SK-N-SH (cell line): ENCODE measurements at regions not wholly inside any gene's neighbourhood (a gene's known extent, or its start where the extent isn't known, plus 50 kb on each side); places are given as distances from the start of the nearest gene placed in this dataset.
"Not testable (repeated sequence)": the region's sequence is repeated elsewhere in the genome, so short reads cannot be mapped to it uniquely, and the experiment has no call there.

Source experiments
- CTCF ChIA-PET: fragments of 300-600, 350-600 bp; formaldehyde crosslinking; extraction: SDS; loops from one replicate; lab custom pipeline; 2021; lab: Yijun Ruan, JAX
- POLR2A ChIA-PET: fragments of 350-600 bp; sonication (Branson Sonifier 250); formaldehyde crosslinking; extraction: SDS; loops from one replicate; lab custom pipeline; 2020; ENCODE audit warnings: antibody characterized with exemption, inconsistent platforms; lab: Yijun Ruan, JAX
- DNase-seq: peaks from one replicate; pipeline ENCODE4 v3.0.0; 2012
- H2AFZ ChIP-seq: fragments of 200-600 bp; sonication (generic); 2 replicates; pipeline ENCODE4 v1.8.1; 2016; ENCODE audit warnings: antibody characterized with exemption, mild to moderate bottlenecking, low read depth
- H3F3A ChIP-seq: fragments of 200-600 bp; sonication (generic); replicated peaks from 2 replicates; pipeline ENCODE3; 2016; ENCODE audit warnings: antibody characterized with exemption, mild to moderate bottlenecking; ENCODE audit not compliant: insufficient read depth
- H3K27ac ChIP-seq, 2 experiments: fragments of 200-500 bp in 1 of 2; fragments of 200-600 bp in 1 of 2; sonication (Bioruptor generic) in 1 of 2; sonication (generic), shearing (Covaris generic) in 1 of 2; 2 replicates each; pipeline versions ENCODE4 v1.5.1 to v1.6.1; 2014 to 2016; ENCODE audit warnings: low read depth in 2 of 2, inconsistent platforms in 1 of 2, low read length in 1 of 2, mild to moderate bottlenecking in 1 of 2, mixed read lengths in 1 of 2
- H3K27me3 ChIP-seq: fragments of 200-600 bp; sonication (generic), shearing (Covaris generic); 2 replicates; pipeline ENCODE4 v1.6.1; 2016; ENCODE audit warnings: mixed run types; ENCODE audit not compliant: insufficient read depth
- H3K36me3 ChIP-seq, 2 experiments: fragments of 200-500 bp in 1 of 2; fragments of 200-600 bp in 1 of 2; sonication (Bioruptor generic) in 1 of 2; sonication (generic) in 1 of 2; replicated peaks in 1 of 2; 2 replicates each; pipeline versions ENCODE3 to v1.5.1; 2014 to 2016; ENCODE audit warnings: low read length in 1 of 2, mild to moderate bottlenecking in 1 of 2; ENCODE audit not compliant: insufficient read depth in 2 of 2, control insufficient read depth in 1 of 2
- H3K4me1 ChIP-seq, 2 experiments: fragments of 200-500 bp in 1 of 2; fragments of 200-600 bp in 1 of 2; sonication (Bioruptor generic) in 1 of 2; sonication (generic), shearing (Covaris generic) in 1 of 2; 2 replicates each; pipeline versions ENCODE4 v1.5.1 to v1.6.1; 2014 to 2016; ENCODE audit warnings: low read depth in 1 of 2, low read length in 1 of 2, mixed run types in 1 of 2; ENCODE audit not compliant: insufficient read depth in 2 of 2, control insufficient read depth in 1 of 2
- H3K4me2 ChIP-seq: fragments of 200-600 bp; sonication (generic), shearing (Covaris generic); 2 replicates; pipeline ENCODE4 v1.6.1; 2017; ENCODE audit warnings: mixed run types
- H3K4me3 ChIP-seq, 2 experiments: fragments of 200-500 bp in 1 of 2; fragments of 200-600 bp in 1 of 2; sonication (Bioruptor generic) in 1 of 2; sonication (generic), shearing (Covaris generic) in 1 of 2; 2 replicates each; pipeline versions ENCODE4 v1.5.1 to v1.8.1; 2014 to 2016; ENCODE audit warnings: low read depth in 2 of 2, inconsistent platforms in 1 of 2, low read length in 1 of 2, mild to moderate bottlenecking in 1 of 2, mixed read lengths in 1 of 2, moderate library complexity in 1 of 2
- H3K79me2 ChIP-seq: fragments of 200-600 bp; sonication (generic); 2 replicates; pipeline ENCODE4 v1.8.1; 2017; ENCODE audit warnings: mild to moderate bottlenecking; ENCODE audit not compliant: insufficient read depth
- H3K9ac ChIP-seq: fragments of 200-600 bp; sonication (generic); 2 replicates; pipeline ENCODE4 v1.6.1; 2017; ENCODE audit warnings: mixed run types
- H3K9me2 ChIP-seq: fragments of 200-600 bp; sonication (generic); 2 replicates; pipeline ENCODE4 v1.6.1; 2017; ENCODE audit warnings: mixed run types
- H3K9me3 ChIP-seq: fragments of 200-600 bp; sonication (generic); 2 replicates; pipeline ENCODE4 v1.6.1; 2017; ENCODE audit warnings: mixed run types, mild to moderate bottlenecking, moderate library complexity
- H4K20me1 ChIP-seq: fragments of 200-600 bp; sonication (generic); 2 replicates; pipeline ENCODE4 v1.6.1; 2017; ENCODE audit warnings: mild to moderate bottlenecking, mixed run types; ENCODE audit not compliant: insufficient read depth
- IRF3 ChIP-seq: fragments of 150-350 bp; IDR thresholded peaks from 2 replicates; pipeline ENCODE4 v1.6.1; 2016; ENCODE audit warnings: mild to moderate bottlenecking, low read depth, low read length
- MXI1 ChIP-seq: IDR thresholded peaks from 2 replicates; pipeline ENCODE4 v1.6.1; 2012; ENCODE audit warnings: mild to moderate bottlenecking, low read depth, low read length, improper control_type of control experiment
- PBX3 ChIP-seq: IDR thresholded peaks from 2 replicates; pipeline ENCODE4; 2012
- RAD21 ChIP-seq: IDR thresholded peaks from 2 replicates; pipeline ENCODE4 v1.6.1; 2012; ENCODE audit warnings: mild to moderate bottlenecking, low read length
- RXRA ChIP-seq: IDR thresholded peaks from 2 replicates; pipeline ENCODE4 v1.4.0; 2012; ENCODE audit warnings: low read depth, mild to moderate bottlenecking, borderline replicate concordance
- SIN3A ChIP-seq: IDR thresholded peaks from 2 replicates; pipeline ENCODE4 v1.6.1; 2012; ENCODE audit warnings: low read depth, mild to moderate bottlenecking, low read length, moderate library complexity, borderline replicate concordance
- ZBTB33 ChIP-seq: IDR thresholded peaks from 2 replicates; pipeline ENCODE4 v1.4.0; 2012; ENCODE audit warnings: low read depth, borderline replicate concordance
- WGBS: methylation state at CpG from one replicate; pipeline ENCODE4 v1.1.6; 2017; ENCODE audit warnings: low lambda C conversion rate; 5-methylcytosine and 5-hydroxymethylcytosine counted together

GRCh38 chr12:83499894-83500293, 813.2 kb downstream of the TMTC2 start:
- H3K27me3 ChIP-seq, H3F3A ChIP-seq, H3K36me3 ChIP-seq, CTCF ChIA-PET, H3K9me3 ChIP-seq, H4K20me1 ChIP-seq, H2AFZ ChIP-seq, H3K79me2 ChIP-seq, H3K4me2 ChIP-seq, H3K9me2 ChIP-seq, POLR2A ChIA-PET, DNase-seq, H3K9ac ChIP-seq, H3K4me3 ChIP-seq, H3K27ac ChIP-seq, H3K4me1 ChIP-seq: not testable (repeated sequence)

GRCh38 chr12:83477696-83478095, 791.0 kb downstream of the TMTC2 start:
- ChIA-PET CTCF (no interaction called here), POLR2A (no interaction called here)
- H3K27me3 ChIP-seq = no peaks in the 10 kb centered on the region
- no peak overlapping the region for H3K9ac ChIP-seq
- peaks cover 0 to 5% of the 10 kb centered on the region in 2 experiments; a peak in 1 of 4 replicates for H3K4me1 ChIP-seq
- no peaks in the 10 kb centered on the region for H3K9me2 ChIP-seq
- H3K36me3 ChIP-seq = no peaks in the 10 kb centered on the region
- TF ChIP-seq PBX3 = no peak
- no peak for TF ChIP-seq RXRA
- TF ChIP-seq MXI1 = no peak
- TF ChIP-seq SIN3A = no peak
- no peak for TF ChIP-seq ZBTB33
- TF ChIP-seq IRF3 = no peak
- no peak for TF ChIP-seq RAD21
- TF ChIP-seq, all 33 proteins: peak for 0
- Histone ChIP-seq H4K20me1 (no peaks in the 10 kb centered on the region), H3K27ac (no peak overlapping the region), H3F3A (no peaks in the 10 kb centered on the region), H3K9me3 (no peaks in the 10 kb centered on the region), H3K79me2 (no peaks in the 10 kb centered on the region), H3K4me2 (no peak overlapping the region), H2AFZ (0 out of 2 replicates have a peak overlapping the region, but pooled peaks have one; percentile 43), H3K4me3 (no peak overlapping the region)
- 39% methylated on average over 4 of the region's 4 CpGs for WGBS
- no peak for DNase-seq
